ENCODE measurements at regions not wholly inside any gene's neighbourhood (a gene's known extent, or its start where the extent isn't known, plus 50 kb on each side); places are given as distances from the start of the nearest gene placed in this dataset.

DNA sequence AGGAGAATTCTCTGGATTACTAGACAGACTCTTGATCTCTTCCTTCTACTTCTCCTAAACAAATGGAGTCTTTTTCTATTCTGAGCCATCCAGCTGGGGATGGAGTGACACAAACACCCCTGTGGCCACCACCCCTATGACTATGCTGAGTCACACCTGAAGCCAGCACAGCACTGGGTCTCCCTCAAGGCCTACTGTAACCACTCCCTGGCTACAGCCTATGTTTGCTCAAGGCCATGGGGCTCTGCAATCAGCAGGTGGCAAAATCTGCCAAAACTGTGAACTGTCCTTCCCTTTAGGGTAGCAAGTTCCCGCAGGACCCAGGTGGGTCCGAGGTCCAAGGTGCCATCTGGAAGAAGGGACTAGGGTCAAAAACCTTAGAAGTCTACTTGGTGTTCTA is 132.3 kb downstream of the TINAG start:
- no peak overlapping the region for H3K27ac Mint-ChIP-seq
- no peaks in the 10 kb centered on the region for H3K27me3 Mint-ChIP-seq
- no peaks in the 10 kb centered on the region for H3K36me3 Mint-ChIP-seq
- H3K4me3 Mint-ChIP-seq: no peak overlapping the region
- no peaks in the 10 kb centered on the region for H3K4me1 Mint-ChIP-seq
- H3K9me3 Mint-ChIP-seq: no peaks in the 10 kb centered on the region

DNA sequence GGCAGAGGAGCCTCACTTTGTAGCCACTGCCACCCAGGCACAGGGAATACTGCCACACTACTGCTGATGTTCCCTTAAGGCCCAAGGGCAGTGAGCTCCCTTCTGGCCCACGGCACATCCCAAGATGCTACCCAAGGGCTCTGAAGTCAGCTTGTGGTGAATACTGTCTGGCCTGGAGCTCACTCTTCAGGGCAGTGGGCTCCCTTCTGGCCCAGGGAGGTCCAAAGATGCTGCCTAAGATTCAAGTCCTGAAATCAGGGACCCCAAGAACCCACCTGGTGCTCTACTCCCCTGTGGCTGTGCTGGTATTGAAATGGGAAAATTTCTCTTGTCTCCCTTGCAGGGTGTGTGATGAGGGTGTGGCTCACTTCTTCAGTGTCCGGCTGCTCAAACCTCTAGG is 132.8 kb downstream of the TINAG start:
- Mint-ChIP-seq H3K36me3 (no peaks in the 10 kb centered on the region), H3K4me3 (no peak overlapping the region), H3K9me3 (peaks cover 0 to 3% (median 0%) of the 10 kb centered on the region in 3 donors), H3K4me1 (no peaks in the 10 kb centered on the region), H3K27me3 (no peaks in the 10 kb centered on the region), H3K27ac (no peak overlapping the region)

DNA sequence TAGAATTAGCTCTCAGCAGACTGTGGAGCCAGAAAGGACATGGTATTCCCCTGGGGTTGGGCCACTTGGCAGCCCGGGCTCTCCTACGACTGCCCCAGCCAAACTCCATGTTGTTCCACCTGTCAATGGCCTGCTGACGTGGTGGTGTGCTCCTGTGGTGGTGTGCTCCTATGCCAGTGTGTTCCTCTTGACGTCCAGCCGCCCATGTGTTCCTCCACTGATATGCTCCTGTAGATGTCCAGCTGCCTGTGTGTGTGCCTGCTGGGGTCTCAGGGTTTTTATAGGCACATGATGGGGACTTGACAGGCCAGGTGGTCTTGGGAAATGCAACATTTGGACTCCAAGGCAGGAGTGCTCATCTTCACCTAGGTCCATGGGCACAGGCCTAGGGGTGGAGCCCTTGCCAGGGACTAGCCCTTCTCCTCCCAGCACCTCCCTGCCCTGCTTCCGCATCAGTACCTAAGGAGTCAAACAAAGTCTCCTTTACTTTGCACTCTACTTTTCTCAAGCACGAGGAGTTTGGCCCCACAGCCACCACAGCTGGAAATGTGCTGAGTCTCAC is 133.5 kb downstream of the TINAG start:
- Mint-ChIP-seq H3K27me3 (no peaks in the 10 kb centered on the region), H3K36me3 (no peaks in the 10 kb centered on the region), H3K4me3 (no peak overlapping the region), H3K4me1 (no peaks in the 10 kb centered on the region), H3K27ac (no peak overlapping the region), H3K9me3 (peaks cover 0 to 7% (median 0%) of the 10 kb centered on the region in 3 donors)

DNA sequence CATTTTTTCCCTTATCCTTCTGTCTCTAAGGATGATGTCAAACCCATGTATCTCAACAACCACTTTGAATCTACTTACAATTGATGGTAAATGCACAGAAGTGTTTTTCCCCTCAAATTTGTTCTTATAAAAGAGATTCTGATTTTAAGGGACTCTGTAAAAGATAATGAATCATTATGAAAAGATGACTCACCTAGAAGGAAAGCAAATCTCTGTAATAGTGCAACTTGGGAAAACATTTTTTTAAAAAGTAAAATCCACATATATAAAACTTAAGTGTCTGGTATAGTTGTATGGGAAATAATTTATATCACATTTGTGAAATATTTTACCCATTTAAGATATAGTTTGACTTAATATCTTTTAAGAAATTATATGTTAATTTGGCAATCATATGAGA is 137.0 kb downstream of the TINAG start:
- H3K36me3 Mint-ChIP-seq: no peaks in the 10 kb centered on the region
- H3K9me3 Mint-ChIP-seq: peaks cover 0 to 10% (median 0%) of the 10 kb centered on the region in 3 donors
- H3K4me1 Mint-ChIP-seq: no peaks in the 10 kb centered on the region
- H3K4me3 Mint-ChIP-seq: no peak overlapping the region
- H3K27ac Mint-ChIP-seq: no peak overlapping the region
- no peaks in the 10 kb centered on the region for H3K27me3 Mint-ChIP-seq

DNA sequence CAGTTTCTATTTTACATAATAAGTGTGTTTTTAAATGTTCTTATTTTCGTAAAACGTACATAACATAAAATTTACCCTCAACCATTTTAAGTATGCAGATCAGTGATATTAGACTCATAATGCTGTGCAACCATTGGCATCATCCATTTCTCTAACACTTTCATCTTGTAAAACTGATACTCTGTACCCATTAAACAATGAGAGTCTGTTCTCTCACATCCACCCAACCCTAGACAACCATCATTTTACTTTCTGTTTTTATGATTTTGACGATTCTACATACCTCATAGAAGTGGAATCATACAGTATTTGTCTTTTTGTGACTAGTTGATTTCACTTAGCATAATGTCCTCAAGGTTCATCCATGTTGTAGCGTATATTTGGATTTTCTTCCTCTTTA is 140.4 kb downstream of the TINAG start:
- Mint-ChIP-seq H3K4me3 (no peak overlapping the region), H3K36me3 (no peaks in the 10 kb centered on the region), H3K4me1 (no peaks in the 10 kb centered on the region), H3K27ac (no peak overlapping the region), H3K9me3 (peaks cover 0 to 23% (median 0%) of the 10 kb centered on the region in 3 donors), H3K27me3 (no peaks in the 10 kb centered on the region)

DNA sequence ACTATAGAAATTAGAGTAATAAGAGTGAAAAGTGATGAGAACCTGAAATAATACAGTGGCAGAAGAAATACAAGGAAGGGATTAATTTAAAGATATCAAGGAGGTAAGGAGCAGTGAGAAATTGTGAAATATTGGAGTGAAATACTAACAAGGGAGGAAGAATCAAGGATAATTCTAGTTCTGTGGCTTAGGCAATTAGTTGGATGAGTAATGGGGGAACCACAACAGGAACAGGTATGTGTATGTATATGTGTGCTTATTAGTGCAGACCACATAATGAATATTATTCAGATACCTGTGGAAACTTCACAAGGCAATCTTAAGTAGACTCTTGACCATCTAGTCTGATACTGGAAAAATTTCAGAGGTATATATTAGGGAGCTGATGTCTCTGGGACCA is 143.3 kb downstream of the TINAG start:
- Mint-ChIP-seq H3K27me3 (no peaks in the 10 kb centered on the region), H3K4me1 (no peaks in the 10 kb centered on the region), H3K4me3 (peak overlapping the region in 1 of 4 donors; percentile 22)

DNA sequence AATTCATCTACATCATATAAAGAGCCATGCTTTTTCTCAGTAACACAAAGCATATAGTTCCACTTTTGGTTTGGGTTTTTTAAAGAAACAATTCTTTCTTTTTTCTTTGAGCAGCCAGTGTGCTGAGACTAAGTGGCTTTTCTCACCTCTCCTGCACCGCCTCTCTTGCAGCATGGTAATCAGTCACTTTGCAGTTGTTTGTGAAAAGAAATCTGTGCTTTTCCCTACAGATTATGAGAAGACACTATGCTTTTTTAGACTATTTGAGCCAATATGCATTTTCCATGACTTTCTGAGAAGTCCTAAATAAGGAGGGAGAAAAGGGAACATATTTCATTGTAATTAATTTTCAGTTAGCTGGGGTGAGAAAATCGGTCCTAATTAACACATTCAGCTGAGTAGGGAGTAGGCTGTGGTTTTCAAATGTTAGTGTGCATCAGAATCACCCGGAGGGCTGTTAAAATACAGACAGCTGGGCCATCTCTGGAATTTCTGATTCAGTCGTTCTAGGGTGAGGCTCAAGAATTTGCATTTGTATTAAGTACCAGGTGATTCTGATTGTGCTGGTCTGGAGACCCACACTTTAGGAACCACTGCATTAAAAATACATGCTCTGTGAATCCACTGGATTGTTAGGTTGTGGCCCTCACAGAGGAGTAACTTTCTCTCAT is 155.2 kb downstream of the TINAG start:
- Mint-ChIP-seq H3K9me3 (peaks cover 2 to 12% (median 2%) of the 10 kb centered on the region in 3 donors), H3K4me1 (peaks cover 0 to 1% (median 0%) of the 10 kb centered on the region in 3 donors), H3K4me3 (no peak overlapping the region), H3K27ac (no peak overlapping the region), H3K36me3 (no peaks in the 10 kb centered on the region), H3K27me3 (no peaks in the 10 kb centered on the region)

More for the DNA sequence above, 143.3 kb downstream of the TINAG start:
- Mint-ChIP-seq H3K9me3 (peaks cover 0 to 21% (median 0%) of the 10 kb centered on the region in 3 donors), H3K27ac (no peak overlapping the region), H3K36me3 (no peaks in the 10 kb centered on the region)

DNA sequence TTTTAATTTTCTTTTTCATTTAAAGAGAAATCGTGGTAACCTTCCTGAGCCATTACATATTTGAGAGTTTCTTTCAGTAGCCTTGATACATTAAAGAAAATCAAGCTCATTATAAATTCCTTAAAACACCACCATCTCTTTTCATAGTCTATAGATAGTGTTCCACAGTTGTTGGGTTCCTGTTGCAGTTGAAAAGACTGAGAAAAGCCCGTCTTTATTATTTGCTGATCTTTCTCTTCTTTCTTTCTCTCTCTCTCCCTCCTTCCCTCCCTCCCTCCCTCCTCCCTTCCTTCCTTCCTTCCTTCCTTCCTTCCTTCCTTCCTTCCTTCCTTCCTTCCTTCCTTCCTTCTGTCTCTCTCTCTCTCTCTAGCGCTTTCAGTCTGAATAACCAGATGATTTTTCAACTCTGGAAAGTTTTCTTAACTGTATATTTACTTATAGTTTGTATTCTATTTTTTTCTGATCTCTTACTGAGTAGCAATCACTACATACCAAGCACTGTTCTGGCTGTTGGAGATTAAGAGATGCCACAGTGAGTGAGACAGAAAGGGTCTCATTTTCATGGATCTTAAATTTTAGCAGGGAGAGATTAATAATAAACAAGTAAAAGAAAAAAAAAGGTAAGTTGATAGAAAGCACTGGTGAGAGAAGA is 157.5 kb downstream of the TINAG start:
- H3K4me3 Mint-ChIP-seq: no peak overlapping the region
- peaks cover 2 to 15% (median 2%) of the 10 kb centered on the region in 3 donors for H3K9me3 Mint-ChIP-seq
- no peaks in the 10 kb centered on the region for H3K27me3 Mint-ChIP-seq
- H3K27ac Mint-ChIP-seq: no peak overlapping the region
- no peaks in the 10 kb centered on the region for H3K36me3 Mint-ChIP-seq
- peaks cover 0 to 1% (median 0%) of the 10 kb centered on the region in 3 donors for H3K4me1 Mint-ChIP-seq

DNA sequence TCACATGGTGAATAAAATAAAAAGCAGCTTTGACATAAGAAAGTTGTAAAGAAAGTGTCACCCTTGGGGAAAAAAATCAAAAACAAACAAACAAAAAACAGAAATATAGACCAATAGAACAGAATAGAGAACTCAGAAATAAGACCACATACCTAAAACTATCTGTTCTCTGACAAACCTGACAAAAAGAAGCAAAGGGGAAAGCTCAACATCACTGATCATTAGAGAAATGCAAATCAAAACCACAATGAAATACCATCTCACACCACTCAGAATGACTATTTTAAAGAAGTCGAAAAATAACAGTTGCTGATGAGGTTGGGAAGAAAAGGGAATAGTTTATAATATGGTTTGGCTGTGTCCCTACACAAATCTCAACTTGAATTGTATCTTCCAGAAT is 159.1 kb downstream of the TINAG start:
- Mint-ChIP-seq H3K27ac (peak overlapping the region in 1 of 3 donors; percentile 29), H3K4me1 (peaks cover 0 to 1% (median 0%) of the 10 kb centered on the region in 3 donors), H3K27me3 (no peaks in the 10 kb centered on the region), H3K9me3 (peaks cover 2 to 15% (median 2%) of the 10 kb centered on the region in 3 donors), H3K4me3 (no peak overlapping the region), H3K36me3 (no peaks in the 10 kb centered on the region)

DNA sequence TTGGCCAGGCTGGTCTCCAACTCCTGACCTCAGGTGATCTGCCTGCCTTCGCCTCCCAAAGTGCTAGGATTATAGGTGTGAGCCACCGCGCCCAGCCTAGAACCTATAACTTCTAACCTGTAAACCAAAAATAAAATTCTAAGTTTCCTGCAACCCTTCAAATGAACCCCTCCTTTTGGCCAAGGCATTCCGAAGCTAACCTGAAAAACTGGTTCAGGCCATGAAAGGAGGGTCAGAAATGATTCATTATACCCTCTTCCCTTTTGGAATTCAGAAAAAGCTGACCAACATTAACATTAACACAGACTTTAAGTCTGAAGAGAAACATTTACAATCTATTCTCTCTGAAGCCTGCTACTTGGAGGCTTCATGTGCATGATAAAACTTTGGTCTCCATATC is 165.1 kb downstream of the TINAG start:
- no peak overlapping the region for H3K4me3 Mint-ChIP-seq
- H3K27ac Mint-ChIP-seq: no peak overlapping the region
- H3K4me1 Mint-ChIP-seq: no peaks in the 10 kb centered on the region
- no peaks in the 10 kb centered on the region for H3K36me3 Mint-ChIP-seq
- H3K9me3 Mint-ChIP-seq: peaks cover 0 to 4% (median 0%) of the 10 kb centered on the region in 3 donors
- no peaks in the 10 kb centered on the region for H3K27me3 Mint-ChIP-seq

DNA sequence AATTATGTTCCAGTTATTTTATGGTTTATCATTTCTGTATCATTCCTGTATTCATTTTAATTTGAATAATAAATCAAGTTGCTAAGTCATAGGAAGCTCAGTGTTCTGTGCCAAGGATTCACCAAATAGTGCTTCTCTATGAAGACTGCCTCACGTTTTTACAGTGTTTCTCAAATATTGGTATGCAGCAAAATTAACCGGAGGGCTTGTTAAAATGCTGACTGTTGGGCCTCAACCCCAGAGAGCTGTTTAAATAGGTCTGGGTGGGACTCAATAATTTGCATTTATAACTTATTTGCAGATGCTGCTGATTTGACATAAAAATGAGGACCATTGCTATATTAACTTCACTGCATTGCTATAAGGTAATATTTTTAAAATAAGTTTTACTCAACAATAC is 166.7 kb downstream of the TINAG start:
- H3K36me3 Mint-ChIP-seq: no peaks in the 10 kb centered on the region
- no peaks in the 10 kb centered on the region for H3K9me3 Mint-ChIP-seq
- H3K4me1 Mint-ChIP-seq: no peaks in the 10 kb centered on the region
- H3K27me3 Mint-ChIP-seq: no peaks in the 10 kb centered on the region
- no peak overlapping the region for H3K4me3 Mint-ChIP-seq
- H3K27ac Mint-ChIP-seq: no peak overlapping the region

DNA sequence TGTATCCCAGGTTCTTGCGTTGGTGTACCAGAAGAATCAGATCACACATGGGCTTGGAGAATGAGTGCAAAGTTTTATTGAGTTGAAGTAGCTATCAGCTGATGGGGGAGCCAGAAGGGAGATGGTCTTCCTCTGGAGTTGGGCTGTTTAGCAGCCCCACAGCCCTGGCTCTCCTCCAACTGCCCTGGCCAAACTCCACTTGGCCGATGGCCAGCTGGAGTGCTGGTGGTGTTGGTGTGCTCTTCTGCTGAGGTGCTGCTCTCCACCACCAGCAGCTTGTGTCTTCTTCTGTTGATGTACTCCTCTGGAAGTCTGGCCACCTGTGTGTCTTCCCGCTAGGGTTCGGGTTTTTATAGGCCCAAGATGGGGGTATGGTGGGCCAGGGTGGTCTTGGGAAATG is 172.8 kb downstream of the TINAG start:
- H3K9me3 Mint-ChIP-seq: peaks cover 0 to 2% (median 2%) of the 10 kb centered on the region in 3 donors
- no peaks in the 10 kb centered on the region for H3K27me3 Mint-ChIP-seq
- no peaks in the 10 kb centered on the region for H3K36me3 Mint-ChIP-seq
- no peak overlapping the region for H3K27ac Mint-ChIP-seq
- H3K4me3 Mint-ChIP-seq: peak overlapping the region in 2 of 4 donors; percentile 3 to 74
- H3K4me1 Mint-ChIP-seq: no peaks in the 10 kb centered on the region

DNA sequence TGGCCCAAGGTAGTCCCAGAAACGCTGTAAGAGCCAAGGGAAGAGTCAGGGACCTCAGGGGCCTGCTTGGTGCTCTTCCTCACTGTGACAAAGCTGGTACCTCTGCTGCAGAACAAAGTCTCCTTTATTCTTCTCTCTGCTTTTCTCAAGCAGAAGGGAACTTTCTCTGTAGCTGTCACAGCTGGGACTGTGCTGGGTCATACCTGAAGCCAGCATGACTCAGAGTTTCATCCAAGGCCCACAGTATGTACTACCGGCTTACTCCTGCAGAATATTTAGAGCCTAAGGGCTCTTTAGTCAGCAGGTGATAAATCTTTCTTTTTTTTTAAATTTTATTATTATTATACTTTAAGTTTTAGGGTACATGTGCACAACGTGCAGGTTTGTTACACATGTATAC is 183.2 kb downstream of the TINAG start:
- H3K4me1 Mint-ChIP-seq: no peaks in the 10 kb centered on the region
- no peaks in the 10 kb centered on the region for H3K36me3 Mint-ChIP-seq
- peaks cover 0 to 26% (median 7%) of the 10 kb centered on the region in 3 donors for H3K9me3 Mint-ChIP-seq
- H3K27me3 Mint-ChIP-seq: no peaks in the 10 kb centered on the region
- no peak overlapping the region for H3K27ac Mint-ChIP-seq
- H3K4me3 Mint-ChIP-seq: no peak overlapping the region

DNA sequence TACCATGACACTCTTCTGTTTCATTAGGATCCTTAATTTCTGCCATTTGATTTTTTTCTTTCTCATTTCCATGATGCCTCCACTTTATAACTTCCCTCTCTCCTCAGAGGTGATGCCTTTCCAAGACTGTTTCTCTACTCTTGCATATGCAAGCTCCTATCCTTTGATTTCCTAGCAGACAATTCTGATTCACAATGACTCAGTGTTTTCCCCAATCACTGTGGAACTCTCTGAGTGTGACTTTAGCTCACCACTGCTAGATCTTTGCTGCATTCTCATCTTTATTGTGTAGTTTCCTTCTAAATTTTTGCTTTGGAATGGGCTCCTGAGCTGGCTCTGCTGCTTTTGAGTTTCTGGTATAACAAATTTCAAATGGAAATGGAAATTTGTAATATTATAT is 184.9 kb downstream of the TINAG start:
- peaks cover 0 to 28% (median 7%) of the 10 kb centered on the region in 3 donors for H3K9me3 Mint-ChIP-seq

DNA sequence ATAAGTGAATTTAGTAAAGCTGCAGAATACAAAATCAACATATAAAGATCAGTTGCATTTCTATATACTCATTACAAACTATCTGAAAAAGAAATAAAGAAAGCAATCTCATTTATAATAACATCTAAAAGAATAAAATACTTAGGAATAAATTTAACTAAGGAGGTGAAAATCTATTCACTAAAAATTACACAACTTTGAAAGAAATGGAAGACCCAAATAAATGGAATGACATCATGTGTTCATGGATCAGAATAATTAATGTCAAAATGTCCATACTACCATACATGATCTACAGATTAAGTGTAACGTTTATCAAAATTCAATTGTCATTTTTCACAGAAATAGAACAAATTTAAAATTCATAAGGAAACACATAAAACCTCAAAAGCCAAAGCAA is 194.9 kb downstream of the TINAG start:
- Mint-ChIP-seq H3K4me3 (no peak overlapping the region), H3K9me3 (peaks cover 0 to 14% (median 3%) of the 10 kb centered on the region in 3 donors), H3K4me1 (no peaks in the 10 kb centered on the region), H3K27ac (no peak overlapping the region), H3K36me3 (no peaks in the 10 kb centered on the region), H3K27me3 (no peaks in the 10 kb centered on the region)

More for the DNA sequence above, 184.9 kb downstream of the TINAG start:
- Mint-ChIP-seq H3K36me3 (no peaks in the 10 kb centered on the region), H3K4me3 (no peak overlapping the region), H3K4me1 (no peaks in the 10 kb centered on the region), H3K27me3 (no peaks in the 10 kb centered on the region), H3K27ac (no peak overlapping the region)

DNA sequence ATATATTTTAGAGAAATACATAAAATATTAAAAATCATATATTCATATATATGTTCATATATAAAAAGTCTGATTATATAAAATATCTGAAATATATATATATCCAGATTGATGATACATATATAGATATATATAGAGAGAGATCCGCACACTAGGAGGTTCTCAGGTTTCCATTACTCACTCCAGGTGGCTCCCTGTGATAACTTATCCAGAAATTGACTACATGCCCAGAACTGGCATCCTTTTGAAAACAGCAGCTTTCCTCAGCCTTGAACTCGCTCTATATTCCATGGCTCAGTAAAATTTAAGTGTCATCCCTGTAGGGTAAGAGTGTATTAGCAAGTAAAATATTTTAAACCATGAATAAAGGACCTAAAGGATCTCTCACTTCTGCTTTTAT is 206.8 kb downstream of the TINAG start:
- Mint-ChIP-seq H3K4me3 (no peak overlapping the region), H3K9me3 (peaks cover 0 to 3% (median 0%) of the 10 kb centered on the region in 3 donors), H3K27me3 (no peaks in the 10 kb centered on the region), H3K36me3 (no peaks in the 10 kb centered on the region), H3K27ac (no peak overlapping the region), H3K4me1 (no peaks in the 10 kb centered on the region)
